ENCODE measurements at regions not wholly inside any gene's neighbourhood (a gene's known extent, or its start where the extent isn't known, plus 50 kb on each side); places are given as distances from the start of the nearest gene placed in this dataset.

DNA sequence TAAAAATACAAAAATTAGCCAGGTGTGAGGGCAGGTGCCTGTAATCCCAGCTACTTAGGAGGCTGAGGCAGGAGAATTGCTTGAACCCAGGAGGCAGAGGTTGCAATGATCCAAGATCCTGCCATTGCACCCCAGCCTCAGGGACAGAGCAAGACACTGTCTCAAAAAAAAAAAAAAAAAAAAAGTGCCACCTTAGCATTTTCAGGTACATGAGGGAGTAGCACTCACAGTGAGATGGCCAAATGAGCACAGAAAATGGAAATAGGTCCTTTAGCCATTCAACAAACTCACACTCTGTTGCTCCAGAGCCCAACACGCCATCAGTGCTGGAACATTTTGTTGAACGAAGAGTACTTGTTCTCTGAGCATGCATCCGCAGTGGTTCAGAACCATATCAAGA is 75.2 kb upstream of the MYL2 start:
- no peak for DNase-seq

DNA sequence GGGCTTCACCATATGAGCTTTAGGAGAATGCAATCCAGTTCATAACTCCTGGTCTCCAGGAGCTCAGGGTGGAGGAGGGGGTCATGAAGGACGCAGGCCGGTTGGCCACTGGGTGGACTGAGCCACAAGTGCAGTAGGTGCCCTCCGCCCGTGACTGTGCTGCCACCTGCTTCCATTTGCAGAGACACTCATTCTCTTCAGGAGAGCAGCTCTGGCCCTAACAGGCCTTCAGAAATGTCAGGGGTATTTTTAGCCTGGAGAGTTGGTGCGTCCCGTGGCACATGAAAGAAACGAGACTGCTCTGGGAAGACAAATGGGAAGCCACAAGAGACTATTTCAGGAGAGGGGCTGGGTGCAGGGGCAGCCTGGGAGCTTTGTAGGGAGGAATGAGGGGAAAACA is 74.6 kb upstream of the MYL2 start:
- no peak for DNase-seq

DNA sequence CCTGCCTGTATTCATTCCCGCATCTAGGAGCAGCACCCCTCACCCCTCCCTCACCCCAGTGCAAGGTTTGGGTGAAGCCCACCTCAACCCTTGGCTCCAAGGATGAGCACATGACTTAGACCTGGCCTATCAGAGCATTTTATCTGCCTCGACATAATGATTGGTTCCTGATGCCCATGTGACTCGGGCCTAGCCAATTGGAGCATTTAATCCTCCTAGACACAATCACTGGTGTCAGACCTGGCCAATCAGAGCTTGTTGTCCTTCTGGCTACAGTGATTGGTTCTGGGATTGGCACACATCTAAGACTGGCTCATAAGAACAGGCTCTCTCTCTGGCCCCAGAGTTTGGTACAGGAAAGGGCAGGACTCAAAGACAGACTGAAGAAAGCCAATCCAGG is 73.1 kb upstream of the MYL2 start:
- DNase-seq, result no peak

DNA sequence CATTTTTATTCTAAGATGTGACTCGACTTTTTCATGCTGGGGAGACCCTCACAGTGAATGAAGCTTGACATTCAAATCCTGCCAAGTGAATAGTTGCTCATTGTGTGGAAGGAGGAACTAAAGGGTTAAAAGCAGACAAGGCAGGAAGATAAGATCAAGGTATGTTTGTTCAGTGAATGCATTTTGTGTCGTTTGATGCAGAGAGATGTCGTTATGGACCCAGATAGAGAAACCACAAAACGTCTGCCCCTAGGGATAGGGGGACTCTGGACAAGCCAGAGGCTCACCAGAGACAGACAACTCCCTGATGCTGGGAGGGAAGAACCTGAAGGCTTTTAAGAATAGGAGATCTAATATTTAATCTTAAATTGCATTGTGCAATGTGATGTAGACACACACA is 72.5 kb upstream of the MYL2 start:
- DNase-seq, result no peak

- DNase-seq, result no peak
Measured at GRCh38 chr12:110983811-110984210, 63.4 kb upstream of the MYL2 start.

- DNase-seq, result no peak
Measured at GRCh38 chr12:110972866-110973265, 52.5 kb upstream of the MYL2 start.

DNA sequence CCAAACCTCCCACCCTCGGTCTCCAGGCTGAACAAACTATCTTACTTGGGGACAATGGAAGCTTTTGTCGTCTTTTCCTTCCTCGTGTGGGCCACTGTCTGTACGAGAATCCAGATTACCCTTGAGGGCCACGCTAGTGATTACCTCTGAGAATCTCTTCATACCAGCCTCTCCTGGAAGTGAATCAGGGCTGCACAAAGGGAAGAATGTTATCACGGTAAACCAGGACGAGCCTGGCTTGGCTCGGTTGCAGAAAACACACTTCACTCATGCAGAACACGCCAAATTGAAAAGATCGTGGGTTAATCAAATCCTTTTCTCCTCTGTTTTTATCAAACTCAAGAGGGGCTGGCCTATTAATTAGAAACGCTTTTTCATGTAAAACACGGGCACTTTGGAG is 51.6 kb upstream of the MYL2 start:
- no peak for DNase-seq

GRCh38 chr12:110971189-110971920 is 51.0 kb upstream of the MYL2 start:
- no peak for DNase-seq
